B cell (primary cell): ENCODE measurements at regions not wholly inside any gene's neighbourhood (a gene's known extent, or its start where the extent isn't known, plus 50 kb on each side); places are given as distances from the start of the nearest gene placed in this dataset.

Experiments used
- ATAC-seq: fragments of 200-7000 bp; cut with Tn5 transposase; one replicate; pipeline ENCODE4 v1.10.0; 2021; ENCODE audit warnings: low read depth, mild to moderate bottlenecking, moderate number of reproducible peaks, moderate library complexity
- CTCF ChIA-PET: fragments of 350-600 bp; sonication (Branson Sonifier 250); formaldehyde crosslinking; loops from one replicate; lab custom pipeline; 2021; ENCODE audit warnings: antibody characterized with exemption, inconsistent platforms; lab: Charles Lee
- POLR2A ChIA-PET: fragments of 350-600 bp; sonication (Branson Sonifier 250); formaldehyde crosslinking; loops from one replicate; lab custom pipeline; 2021; ENCODE audit warnings: antibody characterized with exemption; lab: Charles Lee
- DNase-seq: peaks from one replicate; pipeline ENCODE4 v3.0.0; 2013
- H2AFZ ChIP-seq: 2 replicates; pipeline ENCODE4 v1.6.1; 2012; ENCODE audit warnings: mild to moderate bottlenecking, low read depth, low read length; ENCODE audit not compliant: insufficient read depth, poor library complexity, severe bottlenecking
- H3K27ac ChIP-seq, 2 donors: 1 replicate in 1 of 2; 2 replicates in 1 of 2; pipeline ENCODE4 v1.5.1; 2012 to 2013; ENCODE audit warnings: low read length in 2 of 2, mild to moderate bottlenecking in 2 of 2, moderate library complexity in 1 of 2
- H3K27me3 ChIP-seq, 4 experiments: fragments of 200-600 bp in 1 of 4; sonication (generic) in 1 of 4; replicated peaks in 1 of 4; 1 replicate in 2 of 4; 2 replicates in 2 of 4; pipeline versions ENCODE4 v1.6.1 to v1.7.0; 2013 to 2016; ENCODE audit warnings: low read length in 3 of 4, mild to moderate bottlenecking in 2 of 4, mixed read lengths in 1 of 4, moderate library complexity in 1 of 4; ENCODE audit not compliant: insufficient read depth in 4 of 4, control insufficient read depth in 3 of 4; ENCODE audit errors: control extremely low read depth in 1 of 4
- H3K36me3 ChIP-seq, 2 experiments: replicated peaks in 1 of 2; 1 replicate in 1 of 2; 2 replicates in 1 of 2; pipeline versions ENCODE4 v1.6.1 to v1.7.1; 2013; ENCODE audit warnings: low read length in 1 of 2; ENCODE audit not compliant: insufficient read depth in 2 of 2, control insufficient read depth in 1 of 2; ENCODE audit errors: control extremely low read depth in 1 of 2, extremely low read depth in 1 of 2
- H3K4me1 ChIP-seq, 2 donors: fragments of 200-600 bp in 1 of 2; sonication (generic) in 1 of 2; 1 replicate in 1 of 2; 2 replicates in 1 of 2; pipeline versions ENCODE4 v1.5.1 to v1.6.1; 2013 to 2017; ENCODE audit warnings: low read length in 2 of 2; ENCODE audit not compliant: control insufficient read depth in 2 of 2, insufficient read depth in 2 of 2
- H3K4me2 ChIP-seq: replicated peaks from 2 replicates; pipeline ENCODE3; 2012; ENCODE audit warnings: mild to moderate bottlenecking, low read depth, low read length; ENCODE audit not compliant: poor library complexity, severe bottlenecking
- H3K4me3 ChIP-seq, 5 experiments: fragments of 200-600 bp in 1 of 5; sonication (generic) in 1 of 5; 1 replicate in 3 of 5; 2 replicates in 2 of 5; pipeline versions ENCODE4 v1.5.1 to v1.7.0; 2011 to 2016; ENCODE audit warnings: low read length in 4 of 5, mild to moderate bottlenecking in 4 of 5, low read depth in 2 of 5, control low read depth in 1 of 5, moderate library complexity in 1 of 5; ENCODE audit not compliant: insufficient read depth in 1 of 5; ENCODE audit errors: control extremely low read depth in 1 of 5, extremely low read depth in 1 of 5
- H3K79me2 ChIP-seq: fragments of 200-600 bp; sonication (generic); one replicate; pipeline ENCODE4 v1.6.0; 2016; ENCODE audit warnings: low read length; ENCODE audit not compliant: control insufficient read depth, insufficient read depth
- H3K9ac ChIP-seq: fragments of 200-600 bp; sonication (generic); 2 replicates; pipeline ENCODE4 v1.6.1; 2017; ENCODE audit warnings: mild to moderate bottlenecking, low read length, moderate library complexity
- H3K9me3 ChIP-seq, 3 donors: one replicate each; pipeline versions ENCODE4 v1.6.1 to v1.7.1; 2013; ENCODE audit warnings: low read length in 2 of 3; ENCODE audit not compliant: control insufficient read depth in 2 of 3, insufficient read depth in 1 of 3; ENCODE audit errors: control extremely low read depth in 1 of 3
- H4K20me1 ChIP-seq: 2 replicates; pipeline ENCODE4 v1.6.0; 2012; ENCODE audit warnings: mild to moderate bottlenecking, low read length; ENCODE audit not compliant: insufficient read depth, control insufficient read depth, poor library complexity, severe bottlenecking
- H3K27ac Mint-ChIP-seq: one replicate; pipeline ENCODE4 v1.8.0; 2021; ENCODE audit warnings: mixed read lengths
- H3K27me3 Mint-ChIP-seq: one replicate; pipeline ENCODE4 v1.8.0; 2021; ENCODE audit warnings: mixed read lengths
- H3K4me1 Mint-ChIP-seq: one replicate; pipeline ENCODE4 v1.8.0; 2021; ENCODE audit warnings: mixed read lengths
- H3K4me3 Mint-ChIP-seq: one replicate; pipeline ENCODE4 v1.8.0; 2021; ENCODE audit warnings: mixed read lengths
- H3K9me3 Mint-ChIP-seq: one replicate; pipeline ENCODE4 v1.8.0; 2022; ENCODE audit warnings: mixed read lengths; ENCODE audit not compliant: insufficient read depth
- EZH2 ChIP-seq: IDR thresholded peaks from 2 replicates; pipeline ENCODE4 v1.6.1; 2012; ENCODE audit warnings: borderline replicate concordance, low read depth, mild to moderate bottlenecking, moderate library complexity, low read length; ENCODE audit not compliant: insufficient read depth, poor library complexity, severe bottlenecking
- WGBS: methylation state at CpG from one replicate; pipeline ENCODE4 v1.1.5; 2013; ENCODE audit warnings: missing lambda C conversion rate; ENCODE audit not compliant: insufficient coverage; 5-methylcytosine and 5-hydroxymethylcytosine counted together
- intact Hi-C: fragments of 100-400 bp; cut with micrococcal nuclease; formaldehyde crosslinking; loops from one replicate; pipeline ENCODE4 v1.10.0; 2022
- TF ChIP-seq, protein P1 (sequence below): fragments of 200-600 bp; IDR thresholded peaks from one replicate; pipeline ENCODE4 v1.8.0; 2022; ENCODE audit warnings: antibody characterized with exemption, mild to moderate bottlenecking

DNA sequence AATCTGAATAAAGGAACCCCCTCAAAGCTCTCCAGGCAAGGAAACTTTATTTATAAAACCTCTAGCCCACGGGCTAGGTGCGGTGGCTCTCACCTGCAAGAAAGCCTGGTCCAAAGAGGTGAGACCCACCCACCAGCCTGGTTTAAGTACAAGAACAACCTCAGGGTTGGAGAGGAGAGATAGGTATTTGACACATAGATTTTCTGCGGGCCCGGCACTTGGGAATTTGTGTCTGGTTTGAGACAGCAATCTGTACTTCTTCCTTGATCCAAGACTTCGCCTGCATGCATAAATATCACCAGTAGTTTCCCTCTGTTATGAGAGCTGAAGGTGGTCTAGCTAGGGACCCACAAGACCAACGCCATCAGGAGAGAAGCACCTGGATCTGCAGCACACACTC, 73.2 kb upstream of the CAPRIN1 start:
- Histone ChIP-seq H3K4me3 (no peak overlapping the region), H4K20me1 (no peaks in the 10 kb centered on the region), H3K4me1 (no peaks in the 10 kb centered on the region), H3K9ac (no peak overlapping the region), H3K27me3 (no peaks in the 10 kb centered on the region), H3K9me3 (no peaks in the 10 kb centered on the region), H3K36me3 (no peaks in the 10 kb centered on the region), H3K79me2 (no peaks in the 10 kb centered on the region), H3K4me2 (no peak overlapping the region), H2AFZ (no peak overlapping the region), H3K27ac (no peak overlapping the region)
- no peaks in the 10 kb centered on the region for H3K9me3 Mint-ChIP-seq
- DNase-seq (no peak), ATAC-seq (no peak)
- 100% methylated on average over 1 of the region's 6 CpGs for WGBS
- H3K27ac Mint-ChIP-seq, result no peak overlapping the region
- intact Hi-C loops, result no loop called here
- no peak overlapping the region for H3K4me3 Mint-ChIP-seq
- H3K27me3 Mint-ChIP-seq, result peaks cover 9% of the 10 kb centered on the region
- no peaks in the 10 kb centered on the region for H3K4me1 Mint-ChIP-seq
- POLR2A ChIA-PET, result no interaction called here
- CTCF ChIA-PET, result interaction anchor here (0.8 to 11.9 kb wide), 5 partner anchors 9 to 123 kb away, joined by 3 to 273 read pairs (median 4); no protein-coding TSS in a partner anchor
- TF ChIP-seq, protein P1, sequence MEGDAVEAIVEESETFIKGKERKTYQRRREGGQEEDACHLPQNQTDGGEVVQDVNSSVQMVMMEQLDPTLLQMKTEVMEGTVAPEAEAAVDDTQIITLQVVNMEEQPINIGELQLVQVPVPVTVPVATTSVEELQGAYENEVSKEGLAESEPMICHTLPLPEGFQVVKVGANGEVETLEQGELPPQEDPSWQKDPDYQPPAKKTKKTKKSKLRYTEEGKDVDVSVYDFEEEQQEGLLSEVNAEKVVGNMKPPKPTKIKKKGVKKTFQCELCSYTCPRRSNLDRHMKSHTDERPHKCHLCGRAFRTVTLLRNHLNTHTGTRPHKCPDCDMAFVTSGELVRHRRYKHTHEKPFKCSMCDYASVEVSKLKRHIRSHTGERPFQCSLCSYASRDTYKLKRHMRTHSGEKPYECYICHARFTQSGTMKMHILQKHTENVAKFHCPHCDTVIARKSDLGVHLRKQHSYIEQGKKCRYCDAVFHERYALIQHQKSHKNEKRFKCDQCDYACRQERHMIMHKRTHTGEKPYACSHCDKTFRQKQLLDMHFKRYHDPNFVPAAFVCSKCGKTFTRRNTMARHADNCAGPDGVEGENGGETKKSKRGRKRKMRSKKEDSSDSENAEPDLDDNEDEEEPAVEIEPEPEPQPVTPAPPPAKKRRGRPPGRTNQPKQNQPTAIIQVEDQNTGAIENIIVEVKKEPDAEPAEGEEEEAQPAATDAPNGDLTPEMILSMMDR, result no peak
- no peak for TF ChIP-seq EZH2

DNA sequence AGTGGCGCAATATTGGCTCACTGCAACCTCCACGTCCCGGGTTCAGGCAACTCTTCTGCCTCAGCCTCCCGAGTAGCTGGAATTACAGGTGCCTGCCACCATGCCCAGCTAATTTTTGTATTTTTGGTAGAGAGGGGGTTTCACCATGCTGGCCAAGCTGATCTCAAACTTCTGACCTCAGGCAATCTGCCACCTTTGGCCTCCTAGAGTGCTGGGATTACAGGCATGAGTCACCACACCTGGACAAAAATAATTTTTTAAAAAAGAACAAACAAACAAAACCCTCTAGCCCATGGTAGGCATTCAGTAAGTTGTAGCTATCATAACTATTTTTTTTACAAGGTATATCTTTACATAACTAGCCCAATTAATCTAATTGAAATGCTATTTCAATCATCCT, 73.9 kb upstream of the CAPRIN1 start:
- TF ChIP-seq, protein P1, result no peak
- TF ChIP-seq EZH2, result no peak
- H3K27me3 Mint-ChIP-seq, result peaks cover 9% of the 10 kb centered on the region
- H3K9me3 ChIP-seq, result no peaks in the 10 kb centered on the region
- H3K4me3 ChIP-seq, result no peak overlapping the region
- H4K20me1 ChIP-seq, result no peaks in the 10 kb centered on the region
- WGBS, result 97% methylated on average over 4 of the region's 4 CpGs
- H3K4me1 ChIP-seq, result no peaks in the 10 kb centered on the region
- intact Hi-C loops, result no loop called here
- no peak overlapping the region for H3K4me2 ChIP-seq
- H3K27me3 ChIP-seq, result no peaks in the 10 kb centered on the region
- no peak for DNase-seq
- ChIA-PET POLR2A (no interaction called here), CTCF (interaction anchor here (0.8 to 11.9 kb wide), 4 partner anchors 10 to 123 kb away, joined by 3 to 273 read pairs (median 4); no protein-coding TSS in a partner anchor)
- no peak overlapping the region for H2AFZ ChIP-seq
- no peaks in the 10 kb centered on the region for H3K4me1 Mint-ChIP-seq
- H3K4me3 Mint-ChIP-seq, result no peak overlapping the region
- no peaks in the 10 kb centered on the region for H3K79me2 ChIP-seq
- no peak overlapping the region for H3K9ac ChIP-seq
- no peaks in the 10 kb centered on the region for H3K9me3 Mint-ChIP-seq
- ATAC-seq, result no peak
- no peak overlapping the region for H3K27ac ChIP-seq
- no peak overlapping the region for H3K27ac Mint-ChIP-seq
- H3K36me3 ChIP-seq, result no peaks in the 10 kb centered on the region
